IPS-15b (cell line): ENCODE measurements at regions not wholly inside any gene's neighbourhood (a gene's known extent, or its start where the extent isn't known, plus 50 kb on each side); places are given as distances from the start of the nearest gene placed in this dataset.
"Not testable (repeated sequence)": the region's sequence is repeated elsewhere in the genome, so short reads cannot be mapped to it uniquely, and the experiment has no call there.

ENCODE experiments used
- H3K27me3 ChIP-seq: one replicate; pipeline ENCODE4 v1.6.1; 2013; ENCODE audit warnings: low read length; ENCODE audit not compliant: control insufficient read depth, insufficient read depth
- H3K36me3 ChIP-seq: one replicate; pipeline ENCODE4 v1.6.1; 2013; ENCODE audit warnings: low read length; ENCODE audit not compliant: control insufficient read depth, insufficient read depth
- H3K4me1 ChIP-seq: one replicate; pipeline ENCODE4 v1.6.1; 2013; ENCODE audit warnings: mild to moderate bottlenecking, low read length; ENCODE audit not compliant: control insufficient read depth, insufficient read depth
- H3K4me3 ChIP-seq: one replicate; pipeline ENCODE4 v1.5.1; 2013; ENCODE audit warnings: low read depth, low read length
- H3K9ac ChIP-seq: one replicate; pipeline ENCODE4 v1.6.1; 2013; ENCODE audit warnings: low read depth, mild to moderate bottlenecking, low read length
- H3K9me3 ChIP-seq: one replicate; pipeline ENCODE4 v1.6.1; 2013; ENCODE audit warnings: mild to moderate bottlenecking, low read length; ENCODE audit not compliant: control insufficient read depth, insufficient read depth

DNA sequence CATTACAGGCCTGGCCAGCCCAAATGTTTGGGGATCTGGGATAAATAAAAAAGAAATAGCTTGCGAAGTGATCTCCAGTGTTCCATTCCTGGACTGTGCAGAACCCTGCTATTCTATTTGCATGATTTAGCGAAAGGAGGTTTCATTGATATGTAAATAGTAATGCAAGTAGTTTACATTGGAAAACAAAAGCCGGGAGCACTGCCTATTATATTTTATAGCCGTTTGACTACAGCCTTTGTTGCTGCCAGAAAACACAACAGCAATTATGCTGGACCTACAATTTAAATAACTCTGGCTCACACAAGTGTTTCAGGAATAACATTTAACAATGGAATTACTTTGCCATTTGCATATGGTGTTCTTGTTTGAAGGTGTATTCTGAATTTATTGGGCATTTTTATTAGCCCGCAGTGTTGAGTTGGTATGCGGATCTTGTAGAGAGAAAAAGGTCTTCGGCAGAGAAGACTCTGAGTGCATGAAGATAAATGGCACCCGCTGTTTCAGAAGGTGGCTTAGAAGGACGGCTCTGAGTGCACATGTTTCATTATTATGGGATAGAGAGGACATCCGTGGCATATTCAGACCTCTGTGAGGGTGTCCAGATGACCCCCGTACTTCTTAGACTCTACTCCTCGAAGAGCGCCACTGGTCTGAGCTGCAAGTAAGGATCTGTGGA, 315.0 kb downstream of the BRD1 start:
- H3K9me3 ChIP-seq, result no peaks in the 10 kb centered on the region
- H3K4me1 ChIP-seq, result peaks cover 9% of the 10 kb centered on the region
- no peak overlapping the region for H3K4me3 ChIP-seq
- H3K9ac ChIP-seq, result no peak overlapping the region
- H3K36me3 ChIP-seq, result no peaks in the 10 kb centered on the region
- H3K27me3 ChIP-seq, result no peaks in the 10 kb centered on the region

DNA sequence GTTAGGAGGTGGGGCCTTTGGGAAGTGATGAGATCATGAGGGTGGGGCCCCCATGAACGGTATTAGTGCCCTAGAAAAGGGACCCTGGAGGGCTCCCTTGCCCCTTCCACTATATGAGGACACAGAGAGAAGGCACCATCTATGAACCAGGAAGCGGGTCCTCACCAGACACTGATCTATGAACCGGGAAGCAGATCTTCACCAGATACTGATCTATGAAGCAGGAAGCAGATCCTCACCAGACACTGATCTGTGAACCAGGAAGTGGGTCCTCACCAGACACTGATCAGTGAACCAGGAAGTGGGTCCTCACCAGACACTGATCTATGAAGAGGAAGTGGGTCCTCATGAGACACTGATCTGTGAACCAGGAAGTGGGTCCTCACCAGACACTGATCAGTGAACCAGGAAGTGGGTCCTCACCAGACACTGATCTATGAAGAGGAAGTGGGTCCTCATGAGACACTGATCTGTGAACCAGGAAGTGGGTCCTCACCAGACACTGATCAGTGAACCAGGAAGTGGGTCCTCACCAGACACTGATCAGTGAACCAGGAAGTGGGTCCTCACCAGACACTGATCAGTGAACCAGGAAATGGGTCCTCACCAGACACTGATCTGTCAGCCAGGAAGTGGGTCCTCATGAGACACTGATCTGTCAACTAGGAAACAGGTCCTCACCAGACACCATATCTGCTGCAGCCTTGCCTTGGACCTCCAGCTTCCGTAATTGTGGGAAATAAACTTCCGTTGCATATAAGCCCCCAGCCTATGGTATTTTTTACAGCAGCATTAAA, 316.1 kb downstream of the BRD1 start:
- H3K36me3 ChIP-seq, H3K9me3 ChIP-seq, H3K27me3 ChIP-seq, H3K4me1 ChIP-seq, H3K4me3 ChIP-seq, H3K9ac ChIP-seq: not testable (repeated sequence)

DNA sequence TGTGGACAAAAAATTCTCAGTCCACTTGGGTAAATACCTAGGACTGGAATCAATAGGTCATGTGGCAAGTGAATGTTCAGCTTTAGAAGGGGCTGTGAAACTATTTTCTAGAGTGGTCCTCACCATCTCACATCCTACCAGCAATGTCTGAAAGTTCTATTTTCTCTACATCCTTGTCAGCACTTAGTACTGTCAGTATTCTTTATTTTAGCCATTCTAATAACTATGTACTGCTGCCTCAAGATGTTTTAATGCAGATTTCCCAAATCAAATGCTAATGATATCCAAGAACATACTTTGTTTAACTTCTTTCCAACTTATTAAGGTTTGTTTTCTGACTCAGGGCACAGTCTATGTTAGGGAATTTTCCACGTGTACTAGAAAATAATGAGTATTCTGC, 317.0 kb downstream of the BRD1 start:
- H3K9me3 ChIP-seq, result no peaks in the 10 kb centered on the region
- peaks cover 9% of the 10 kb centered on the region for H3K4me1 ChIP-seq
- no peak overlapping the region for H3K9ac ChIP-seq
- H3K27me3 ChIP-seq, result no peaks in the 10 kb centered on the region
- no peaks in the 10 kb centered on the region for H3K36me3 ChIP-seq
- no peak overlapping the region for H3K4me3 ChIP-seq

DNA sequence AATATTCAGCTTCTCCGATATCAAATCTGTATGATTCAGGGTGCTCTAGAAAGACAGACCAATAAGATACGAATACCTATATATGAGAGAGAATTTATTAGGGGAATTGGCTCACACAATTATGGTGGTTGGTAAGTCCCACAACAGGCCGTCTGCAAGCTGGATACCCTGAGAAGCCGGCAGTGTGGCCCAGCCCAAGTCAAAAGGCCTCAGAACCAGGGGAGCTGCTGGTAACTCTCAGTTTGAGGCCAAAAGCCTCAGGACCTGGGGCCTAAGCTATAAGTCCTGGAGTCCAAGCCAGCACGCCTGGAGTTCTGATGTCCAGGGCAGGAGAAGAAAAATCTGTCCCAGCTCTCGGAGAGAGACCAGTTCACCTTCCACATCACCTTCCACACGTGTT, 318.7 kb downstream of the BRD1 start:
- Histone ChIP-seq H3K9me3 (no peaks in the 10 kb centered on the region), H3K4me3 (no peak overlapping the region), H3K36me3 (no peaks in the 10 kb centered on the region), H3K27me3 (no peaks in the 10 kb centered on the region), H3K9ac (no peak overlapping the region), H3K4me1 (peaks cover 8% of the 10 kb centered on the region)

DNA sequence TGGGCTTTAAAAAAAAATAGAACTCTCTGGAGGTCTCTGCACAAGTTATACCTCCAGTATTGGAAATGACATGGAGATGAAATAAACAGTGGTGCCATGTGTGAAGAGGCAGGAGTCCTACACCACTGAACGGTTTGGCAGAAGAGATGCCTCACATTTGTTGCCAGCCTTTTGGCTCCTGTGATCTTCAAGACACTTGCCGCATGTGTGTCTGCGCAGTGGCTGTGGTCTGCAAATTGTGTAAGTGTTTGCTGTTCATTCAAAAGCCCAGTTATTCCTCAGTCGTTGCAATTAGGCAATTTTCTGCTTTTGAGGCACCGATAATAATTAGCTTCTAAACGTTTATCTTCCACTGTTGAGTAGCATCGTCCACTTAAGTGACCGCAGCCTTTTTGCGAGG, 319.1 kb downstream of the BRD1 start:
- Histone ChIP-seq H3K9ac (no peak overlapping the region), H3K36me3 (no peaks in the 10 kb centered on the region), H3K9me3 (no peaks in the 10 kb centered on the region), H3K4me1 (peaks cover 5% of the 10 kb centered on the region), H3K27me3 (no peaks in the 10 kb centered on the region), H3K4me3 (no peak overlapping the region)

DNA sequence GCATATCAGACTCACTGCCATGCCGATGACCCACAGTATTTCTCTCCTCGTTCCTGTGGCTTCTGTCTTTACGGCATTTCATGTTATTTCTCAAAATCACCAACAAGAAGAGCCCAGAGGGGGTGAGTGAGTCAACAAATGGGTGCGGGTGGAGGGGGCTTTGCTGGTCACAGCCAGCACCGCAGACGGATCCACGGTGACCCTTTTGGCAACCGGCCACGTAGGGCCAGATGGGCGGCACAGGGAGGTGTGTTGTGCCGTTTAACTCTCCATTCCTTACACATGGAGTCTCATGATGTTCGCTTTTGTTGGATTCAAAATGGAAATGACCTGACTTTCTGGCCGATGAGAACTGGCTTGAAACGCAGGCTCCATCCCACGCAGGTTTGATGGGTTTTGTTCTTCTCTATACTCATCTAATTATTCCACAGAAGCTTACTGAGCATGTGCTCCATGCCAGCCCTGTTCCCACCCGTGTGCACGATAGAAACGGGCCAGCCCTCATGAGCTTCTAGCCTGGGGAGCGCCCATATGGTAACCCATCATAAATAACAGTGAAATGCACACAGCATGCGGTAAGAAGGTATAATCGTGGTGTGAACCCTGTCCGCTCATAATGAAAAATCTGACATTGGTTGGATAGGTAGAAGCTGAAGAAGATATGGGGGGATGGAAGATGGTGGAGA, 319.9 kb downstream of the BRD1 start:
- no peaks in the 10 kb centered on the region for H3K27me3 ChIP-seq
- no peaks in the 10 kb centered on the region for H3K9me3 ChIP-seq
- no peak overlapping the region for H3K9ac ChIP-seq
- H3K4me1 ChIP-seq, result peaks cover 5% of the 10 kb centered on the region
- no peaks in the 10 kb centered on the region for H3K36me3 ChIP-seq
- no peak overlapping the region for H3K4me3 ChIP-seq

DNA sequence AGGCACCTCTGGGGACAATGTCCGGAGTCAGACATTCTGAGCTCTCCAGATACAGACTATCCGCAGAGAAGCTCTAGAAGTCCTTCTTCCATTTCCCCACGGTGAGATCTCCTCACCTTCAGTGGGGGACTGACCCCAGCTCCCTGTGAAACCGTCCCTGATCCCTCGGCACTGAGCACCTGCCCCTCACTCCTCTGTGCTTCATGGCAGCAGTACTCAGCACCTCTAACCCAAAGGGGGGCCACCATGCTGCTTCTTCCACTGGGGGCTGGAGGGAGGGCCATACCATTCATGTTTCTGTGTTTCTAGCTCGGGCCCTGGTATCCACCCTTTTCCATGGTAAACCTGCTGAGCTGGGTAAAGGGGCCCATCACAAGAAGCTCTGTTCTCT, 321.7 kb downstream of the BRD1 start:
- no peaks in the 10 kb centered on the region for H3K4me1 ChIP-seq
- no peaks in the 10 kb centered on the region for H3K9me3 ChIP-seq
- no peaks in the 10 kb centered on the region for H3K36me3 ChIP-seq
- no peak overlapping the region for H3K4me3 ChIP-seq
- H3K27me3 ChIP-seq, result no peaks in the 10 kb centered on the region
- no peak overlapping the region for H3K9ac ChIP-seq

DNA sequence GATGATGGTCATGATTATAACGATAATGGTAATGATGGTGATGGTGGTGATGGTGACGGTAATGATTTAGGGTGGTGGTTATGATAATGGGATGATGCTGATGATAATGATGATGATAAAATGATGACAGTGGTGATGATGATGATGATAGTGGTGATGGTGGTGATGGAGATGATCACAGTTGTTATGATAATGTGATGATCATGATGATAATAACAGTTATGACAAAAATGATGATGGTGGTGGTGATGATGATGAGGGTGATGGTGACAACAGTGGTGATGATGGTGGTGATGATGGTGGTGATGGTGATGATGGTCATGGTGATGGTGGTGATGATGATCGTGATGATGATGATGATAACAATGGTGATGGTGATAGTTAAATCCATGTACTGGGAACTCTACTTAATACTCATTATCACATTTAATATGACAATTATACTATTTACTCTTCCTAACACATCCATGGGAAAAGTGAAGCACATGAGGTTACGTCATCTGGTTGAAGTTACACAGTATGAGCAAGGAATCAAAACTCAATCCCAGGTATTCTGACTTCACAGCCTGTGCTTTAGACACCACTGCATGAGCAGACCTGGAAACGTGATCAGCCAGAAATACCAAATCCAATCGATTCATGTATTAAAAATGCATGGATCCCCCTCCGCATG, 322.2 kb downstream of the BRD1 start:
- Histone ChIP-seq H3K9ac (no peak overlapping the region), H3K4me3 (no peak overlapping the region), H3K27me3 (no peaks in the 10 kb centered on the region), H3K4me1 (no peaks in the 10 kb centered on the region), H3K36me3 (no peaks in the 10 kb centered on the region), H3K9me3 (no peaks in the 10 kb centered on the region)

DNA sequence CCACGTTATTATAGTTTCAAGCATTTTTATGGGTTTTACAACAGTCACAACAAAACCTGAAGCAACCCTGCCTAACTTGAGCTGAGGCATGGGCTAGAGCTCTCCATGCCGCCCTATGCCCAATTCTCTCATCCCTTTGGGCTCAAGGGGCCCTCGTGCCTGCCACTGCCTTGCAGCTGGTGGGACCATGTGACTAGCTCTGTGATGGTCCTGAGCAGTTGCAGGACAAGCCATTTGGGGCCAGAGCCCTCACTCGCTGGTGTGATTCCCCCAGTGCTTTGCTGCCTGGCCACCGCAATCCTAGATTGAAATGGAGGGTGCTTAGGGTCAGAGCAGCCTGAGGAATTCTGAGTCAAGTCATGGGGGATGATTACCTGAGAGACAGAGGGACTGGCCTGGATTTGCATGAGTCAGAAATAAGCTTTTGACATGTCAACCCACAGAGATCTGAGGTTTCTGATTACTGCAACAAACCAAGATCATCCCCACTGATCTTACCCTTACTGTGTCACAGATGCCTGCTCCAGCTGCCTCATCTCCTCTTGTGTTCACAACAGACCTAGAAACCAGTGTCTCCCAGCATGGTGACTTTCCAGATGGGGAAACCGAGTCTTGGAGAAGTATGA, 323.7 kb downstream of the BRD1 start:
- Histone ChIP-seq H3K36me3 (no peaks in the 10 kb centered on the region), H3K4me3 (no peak overlapping the region), H3K9me3 (no peaks in the 10 kb centered on the region), H3K27me3 (no peaks in the 10 kb centered on the region), H3K9ac (no peak overlapping the region), H3K4me1 (no peaks in the 10 kb centered on the region)

DNA sequence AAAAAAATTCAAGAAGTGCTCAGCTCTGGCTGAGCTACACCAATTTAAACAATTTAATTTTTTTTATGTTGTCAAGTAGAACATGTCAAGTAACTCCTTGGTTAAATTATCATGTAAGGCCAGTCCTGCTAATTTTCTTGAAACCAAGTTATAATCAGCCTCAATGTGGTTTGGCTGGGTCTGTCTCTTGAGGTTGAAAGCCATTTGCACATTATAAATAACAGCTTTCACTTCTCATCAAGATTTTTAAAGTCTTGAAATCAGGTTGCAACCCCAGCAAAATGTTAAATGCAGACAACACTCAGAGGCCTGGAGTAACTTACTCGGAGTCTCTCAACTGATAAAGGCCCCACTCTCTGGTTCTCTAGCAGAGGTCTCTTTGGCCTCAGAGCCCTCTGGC, 324.4 kb downstream of the BRD1 start:
- Histone ChIP-seq H3K4me3 (no peak overlapping the region), H3K4me1 (no peaks in the 10 kb centered on the region), H3K9ac (no peak overlapping the region), H3K9me3 (no peaks in the 10 kb centered on the region), H3K27me3 (no peaks in the 10 kb centered on the region), H3K36me3 (no peaks in the 10 kb centered on the region)

DNA sequence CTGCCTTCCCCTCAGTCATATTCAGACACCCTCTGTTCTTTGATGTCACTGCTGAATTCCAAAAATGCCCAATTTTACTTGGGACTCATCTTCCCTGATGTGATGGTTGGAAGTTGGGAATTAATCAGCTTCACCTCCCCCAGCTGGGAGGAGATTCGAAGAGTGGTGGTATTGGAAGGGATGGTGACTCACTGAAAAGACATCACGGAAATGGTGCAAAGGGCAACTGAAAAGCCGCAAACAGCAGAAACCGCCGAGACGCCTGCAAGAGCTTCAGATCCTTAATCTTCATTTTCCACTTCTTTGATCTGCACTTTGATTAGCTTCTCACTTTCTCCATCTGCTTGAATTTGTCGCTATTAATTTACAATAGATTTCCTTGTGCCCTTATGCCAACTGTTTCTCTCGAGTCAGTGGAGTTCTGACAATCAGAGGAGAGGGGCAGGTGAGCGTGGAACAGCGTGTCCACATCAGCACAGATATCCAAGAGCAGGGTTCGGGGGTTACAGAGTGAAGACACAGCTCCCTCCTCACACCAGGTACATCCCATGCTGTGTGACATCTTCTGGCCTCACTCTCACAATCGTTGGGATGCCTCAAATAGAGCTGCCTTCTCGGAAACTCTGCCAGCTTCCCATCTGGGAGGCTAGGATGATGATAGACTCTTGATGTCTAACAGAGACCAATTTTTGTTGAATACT, 325.4 kb downstream of the BRD1 start:
- H3K4me3 ChIP-seq, result no peak overlapping the region
- no peaks in the 10 kb centered on the region for H3K27me3 ChIP-seq
- no peak overlapping the region for H3K9ac ChIP-seq
- no peaks in the 10 kb centered on the region for H3K4me1 ChIP-seq
- no peaks in the 10 kb centered on the region for H3K36me3 ChIP-seq
- no peaks in the 10 kb centered on the region for H3K9me3 ChIP-seq
